ENCODE measurements at regions not wholly inside any gene's neighbourhood (a gene's known extent, or its start where the extent isn't known, plus 50 kb on each side); places are given as distances from the start of the nearest gene placed in this dataset.

DNA sequence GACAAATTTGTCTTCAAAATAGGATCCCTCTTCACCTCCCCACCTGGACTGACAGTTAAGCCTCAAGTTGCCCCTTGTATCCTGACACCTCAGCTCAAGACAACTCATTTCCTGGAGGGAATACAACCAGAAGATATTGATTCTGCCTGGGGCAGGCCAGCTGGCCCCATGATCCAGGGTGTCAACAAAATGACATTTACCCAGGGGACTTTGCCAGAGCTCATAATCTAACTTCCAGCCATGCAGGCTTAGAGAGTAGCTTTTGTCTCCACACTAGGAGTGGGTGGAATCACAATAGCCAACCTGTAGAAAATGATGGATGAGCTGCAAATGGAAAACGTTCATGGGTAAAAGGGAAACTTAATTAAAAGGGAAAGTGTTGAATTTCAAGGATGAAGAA lies 220.1 kb upstream of the DPP10 start:
- Histone ChIP-seq H2AK5ac (ENCODE audit: low read length) (no peak overlapping the region), H3K4me1 (ENCODE audit: control insufficient read depth in 1 of 2, insufficient read depth in 2 of 2, low read length in 2 of 2) (peaks cover 0 to 3% of the 10 kb centered on the region in 2 experiments), H3K4me3 (ENCODE audit: low read depth, low read length) (no peak overlapping the region), H2BK12ac (ENCODE audit: low read length) (no peak overlapping the region), H3K36me3 (ENCODE audit: control insufficient read depth in 1 of 2, insufficient read depth in 2 of 2, low read length in 2 of 2) (no peaks in the 10 kb centered on the region), H3K18ac (ENCODE audit: low read length) (no peak overlapping the region), H4K12ac (ENCODE audit: low read depth, low read length) (no peak overlapping the region), H3K79me1 (ENCODE audit: low read length) (no peaks in the 10 kb centered on the region), H3K4ac (ENCODE audit: low read depth, low read length) (no peak overlapping the region), H4K91ac (ENCODE audit: low read depth, low read length) (no peak overlapping the region), H3K9ac (ENCODE audit: low read length) (no peak overlapping the region), H3K23ac (ENCODE audit: low read length) (no peak overlapping the region), H2AFZ (ENCODE audit: insufficient read depth, low read length, poor library complexity) (no peak overlapping the region), H3K4me2 (ENCODE audit: low read length) (no peak overlapping the region), H3K79me2 (ENCODE audit: control insufficient read depth, insufficient read depth, low read length, poor library complexity) (no peaks in the 10 kb centered on the region), H2BK5ac (ENCODE audit: low read depth, low read length, poor library complexity) (no peak overlapping the region), H3K27me3 (ENCODE audit: insufficient read depth, low read length) (no peaks in the 10 kb centered on the region), H4K8ac (ENCODE audit: low read depth, low read length) (no peak overlapping the region), H2BK120ac (ENCODE audit: insufficient read depth, low read length, poor library complexity) (no peak overlapping the region), H3K27ac (ENCODE audit: low read depth, low read length) (no peak overlapping the region), H3K14ac (ENCODE audit: low read length) (no peak overlapping the region), H3K9me3 (ENCODE audit: insufficient read depth, low read depth, low read length) (no peaks in the 10 kb centered on the region)
- WGBS (ENCODE audit: extremely low coverage, insufficient coverage, insufficient read length): no CpG with 5 or more reads among the region's 1 CpG
- no peak for DNase-seq

DNA sequence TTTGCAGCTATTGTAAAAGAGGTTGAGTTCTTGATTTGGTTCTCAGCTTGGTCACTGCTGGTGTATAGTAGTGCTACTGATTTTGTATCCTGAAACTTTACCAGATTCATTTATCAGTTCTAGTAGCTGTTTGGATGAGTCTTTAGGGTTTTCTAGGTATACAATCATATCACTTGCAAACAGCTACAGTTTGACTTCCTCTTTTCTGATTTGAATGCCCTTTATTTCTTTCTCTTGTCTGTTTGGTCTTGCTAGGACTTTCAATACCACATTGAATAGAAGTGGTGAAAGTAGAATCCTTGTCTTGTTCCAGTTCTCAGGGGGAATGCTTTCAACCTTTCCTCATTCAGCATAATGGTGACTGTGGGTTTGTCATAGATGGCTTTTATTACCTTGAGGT lies 210.5 kb upstream of the DPP10 start:
- H4K12ac ChIP-seq (ENCODE audit: low read depth, low read length): no peak overlapping the region
- no peak for DNase-seq
- H2AFZ ChIP-seq (ENCODE audit: insufficient read depth, low read length, poor library complexity): no peak overlapping the region
- no peak overlapping the region for H3K4ac ChIP-seq (ENCODE audit: low read depth, low read length)
- H3K36me3 ChIP-seq (ENCODE audit: control insufficient read depth in 1 of 2, insufficient read depth in 2 of 2, low read length in 2 of 2): no peaks in the 10 kb centered on the region
- no peak overlapping the region for H4K8ac ChIP-seq (ENCODE audit: low read depth, low read length)
- no peaks in the 10 kb centered on the region for H3K4me1 ChIP-seq (ENCODE audit: control insufficient read depth in 1 of 2, insufficient read depth in 2 of 2, low read length in 2 of 2)
- H3K23ac ChIP-seq (ENCODE audit: low read length): no peak overlapping the region
- H3K4me2 ChIP-seq (ENCODE audit: low read length): no peak overlapping the region
- H2BK12ac ChIP-seq (ENCODE audit: low read length): no peak overlapping the region
- H3K79me2 ChIP-seq (ENCODE audit: control insufficient read depth, insufficient read depth, low read length, poor library complexity): no peaks in the 10 kb centered on the region
- H3K4me3 ChIP-seq (ENCODE audit: low read depth, low read length): no peak overlapping the region
- no peak overlapping the region for H2AK5ac ChIP-seq (ENCODE audit: low read length)
- no peaks in the 10 kb centered on the region for H3K27me3 ChIP-seq (ENCODE audit: insufficient read depth, low read length)
- H3K18ac ChIP-seq (ENCODE audit: low read length): no peak overlapping the region
- H3K27ac ChIP-seq (ENCODE audit: low read depth, low read length): no peak overlapping the region
- no peak overlapping the region for H2BK5ac ChIP-seq (ENCODE audit: low read depth, low read length, poor library complexity)
- no peak overlapping the region for H3K9ac ChIP-seq (ENCODE audit: low read length)
- no peaks in the 10 kb centered on the region for H3K79me1 ChIP-seq (ENCODE audit: low read length)
- H2BK120ac ChIP-seq (ENCODE audit: insufficient read depth, low read length, poor library complexity): no peak overlapping the region
- H4K91ac ChIP-seq (ENCODE audit: low read depth, low read length): no peak overlapping the region
- H3K9me3 ChIP-seq (ENCODE audit: insufficient read depth, low read depth, low read length): no peaks in the 10 kb centered on the region
- no peak overlapping the region for H3K14ac ChIP-seq (ENCODE audit: low read length)

DNA sequence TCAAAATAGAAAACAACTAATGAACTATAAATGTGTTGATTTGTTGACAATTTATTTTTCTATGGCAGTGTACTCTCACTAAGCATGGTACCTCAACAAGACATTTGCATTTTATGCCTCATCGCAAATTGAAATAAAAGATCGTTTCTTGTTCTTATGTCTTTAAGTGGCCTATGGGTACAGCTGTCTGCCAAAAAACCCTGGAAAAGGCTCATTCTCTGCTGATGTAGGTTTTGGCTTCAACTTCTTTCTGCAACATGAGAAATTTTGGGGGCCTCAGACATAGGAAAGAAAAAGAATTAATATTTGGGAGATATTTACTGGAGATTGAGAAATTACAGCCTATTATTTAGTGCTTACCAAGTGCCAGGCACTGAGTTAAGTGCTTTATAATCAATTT lies 205.1 kb upstream of the DPP10 start:
- Histone ChIP-seq H3K27ac (ENCODE audit: low read depth, low read length) (no peak overlapping the region), H3K18ac (ENCODE audit: low read length) (no peak overlapping the region), H3K4me2 (ENCODE audit: low read length) (no peak overlapping the region), H3K79me2 (ENCODE audit: control insufficient read depth, insufficient read depth, low read length, poor library complexity) (no peaks in the 10 kb centered on the region), H2BK120ac (ENCODE audit: insufficient read depth, low read length, poor library complexity) (no peak overlapping the region), H2BK5ac (ENCODE audit: low read depth, low read length, poor library complexity) (no peak overlapping the region), H3K79me1 (ENCODE audit: low read length) (no peaks in the 10 kb centered on the region), H2AFZ (ENCODE audit: insufficient read depth, low read length, poor library complexity) (no peak overlapping the region), H3K4ac (ENCODE audit: low read depth, low read length) (no peak overlapping the region), H3K27me3 (ENCODE audit: insufficient read depth, low read length) (no peaks in the 10 kb centered on the region), H2BK12ac (ENCODE audit: low read length) (no peak overlapping the region), H3K36me3 (ENCODE audit: control insufficient read depth in 1 of 2, insufficient read depth in 2 of 2, low read length in 2 of 2) (no peaks in the 10 kb centered on the region), H3K23ac (ENCODE audit: low read length) (no peak overlapping the region), H3K4me3 (ENCODE audit: low read depth, low read length) (no peak overlapping the region), H3K4me1 (ENCODE audit: control insufficient read depth in 1 of 2, insufficient read depth in 2 of 2, low read length in 2 of 2) (no peaks in the 10 kb centered on the region), H3K9me3 (ENCODE audit: insufficient read depth, low read depth, low read length) (no peaks in the 10 kb centered on the region), H4K91ac (ENCODE audit: low read depth, low read length) (no peak overlapping the region), H4K12ac (ENCODE audit: low read depth, low read length) (no peak overlapping the region), H3K9ac (ENCODE audit: low read length) (no peak overlapping the region), H3K14ac (ENCODE audit: low read length) (no peak overlapping the region), H2AK5ac (ENCODE audit: low read length) (no peak overlapping the region), H4K8ac (ENCODE audit: low read depth, low read length) (no peak overlapping the region)
- no peak for DNase-seq
- WGBS (ENCODE audit: extremely low coverage, insufficient coverage, insufficient read length): no CpG with 5 or more reads among the region's 2 CpGs

DNA sequence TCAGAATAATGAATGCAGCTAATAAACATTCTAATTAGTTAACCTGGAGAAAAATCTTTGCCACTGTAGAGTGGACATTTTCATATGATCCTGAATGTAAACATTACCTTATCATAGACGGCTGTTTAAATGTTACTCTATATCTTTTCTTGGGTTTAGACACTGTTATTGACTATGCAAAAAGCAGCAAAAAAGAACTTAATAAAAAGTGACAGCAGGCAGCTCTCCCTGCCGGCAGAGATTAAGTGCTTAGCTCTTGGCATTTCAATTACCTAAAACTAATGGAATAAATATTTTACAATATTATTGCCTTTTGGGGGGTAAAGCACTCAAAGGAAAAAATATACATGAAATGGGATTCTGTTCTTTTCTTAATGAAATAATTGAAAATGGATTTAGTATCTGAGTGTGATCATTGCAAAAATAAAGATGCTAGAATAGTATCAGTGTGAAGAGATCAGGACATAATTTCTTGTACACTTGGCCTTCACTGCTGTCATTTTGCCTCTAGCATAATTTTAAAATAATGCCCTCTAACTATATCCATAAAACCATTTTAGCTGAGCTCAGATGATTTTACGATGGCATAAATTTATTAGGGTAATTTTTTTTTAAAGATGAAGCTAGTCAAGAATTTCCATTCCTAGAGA lies 203.4 kb upstream of the DPP10 start:
- WGBS (ENCODE audit: extremely low coverage, insufficient coverage, insufficient read length): no CpG with 5 or more reads among the region's 3 CpGs
- Histone ChIP-seq H3K9me3 (ENCODE audit: insufficient read depth, low read depth, low read length) (no peaks in the 10 kb centered on the region), H3K4ac (ENCODE audit: low read depth, low read length) (no peak overlapping the region), H2BK12ac (ENCODE audit: low read length) (no peak overlapping the region), H2AFZ (ENCODE audit: insufficient read depth, low read length, poor library complexity) (no peak overlapping the region), H3K79me1 (ENCODE audit: low read length) (no peaks in the 10 kb centered on the region), H4K8ac (ENCODE audit: low read depth, low read length) (no peak overlapping the region), H3K4me2 (ENCODE audit: low read length) (no peak overlapping the region), H3K4me3 (ENCODE audit: low read depth, low read length) (no peak overlapping the region), H2AK5ac (ENCODE audit: low read length) (no peak overlapping the region), H2BK120ac (ENCODE audit: insufficient read depth, low read length, poor library complexity) (no peak overlapping the region), H3K9ac (ENCODE audit: low read length) (no peak overlapping the region), H3K79me2 (ENCODE audit: control insufficient read depth, insufficient read depth, low read length, poor library complexity) (no peaks in the 10 kb centered on the region), H3K27me3 (ENCODE audit: insufficient read depth, low read length) (no peaks in the 10 kb centered on the region), H3K36me3 (ENCODE audit: control insufficient read depth in 1 of 2, insufficient read depth in 2 of 2, low read length in 2 of 2) (no peaks in the 10 kb centered on the region), H3K14ac (ENCODE audit: low read length) (no peak overlapping the region), H4K91ac (ENCODE audit: low read depth, low read length) (no peak overlapping the region), H3K23ac (ENCODE audit: low read length) (no peak overlapping the region), H3K4me1 (ENCODE audit: control insufficient read depth in 1 of 2, insufficient read depth in 2 of 2, low read length in 2 of 2) (no peaks in the 10 kb centered on the region), H3K27ac (ENCODE audit: low read depth, low read length) (no peak overlapping the region), H2BK5ac (ENCODE audit: low read depth, low read length, poor library complexity) (no peak overlapping the region), H4K12ac (ENCODE audit: low read depth, low read length) (no peak overlapping the region), H3K18ac (ENCODE audit: low read length) (no peak overlapping the region)
- no peak for DNase-seq

All from trophoblast cell (in vitro differentiated cells and primary cell).